ENCODE measurements at regions not wholly inside any gene's neighbourhood (a gene's known extent, or its start where the extent isn't known, plus 50 kb on each side); places are given as distances from the start of the nearest gene placed in this dataset.

GRCh38 chr18:50492097-50492496 lies 67.8 kb upstream of the MAPK4 start:
- no peak for TF ChIP-seq CTCF (IDR thresholded peaks at IDR 0.05)

- no peak for TF ChIP-seq CTCF (IDR thresholded peaks at IDR 0.05)
Measured at GRCh38 chr18:50494569-50494968, 65.3 kb upstream of the MAPK4 start.

GRCh38 chr18:50506362-50506761 lies 53.5 kb upstream of the MAPK4 start:
- no peak for TF ChIP-seq CTCF (IDR thresholded peaks at IDR 0.05)

- TF ChIP-seq CTCF (IDR thresholded peaks at IDR 0.05): peak; percentile 89
Measured at GRCh38 chr18:50507120-50507590, 52.7 kb upstream of the MAPK4 start.

- no peak for TF ChIP-seq CTCF (IDR thresholded peaks at IDR 0.05)
Measured at GRCh38 chr18:50508228-50508627, 51.7 kb upstream of the MAPK4 start.

GRCh38 chr18:50509012-50509411 lies 50.9 kb upstream of the MAPK4 start:
- no peak for TF ChIP-seq CTCF (IDR thresholded peaks at IDR 0.05)

Data from LNCAP (cell line).